IMR-90 (cell line): ENCODE measurements at regions not wholly inside any gene's neighbourhood (a gene's known extent, or its start where the extent isn't known, plus 50 kb on each side); places are given as distances from the start of the nearest gene placed in this dataset.
"Not testable (repeated sequence)": the region's sequence is repeated elsewhere in the genome, so short reads cannot be mapped to it uniquely, and the experiment has no call there.

Experiments used
- ATAC-seq: fragments of 200-7000 bp; cut with Tn5 transposase; 2 replicates; pipeline ENCODE4 v1.9.1; 2020; ENCODE audit warnings: low read depth, mild to moderate bottlenecking, moderate library complexity
- BruUV-seq: library from RNA; stranded (reverse); fragments of 400-500 nt; replicated peaks from 2 replicates; lab custom pipeline; 2021; lab: Mats Ljungman, UMichigan
- CTCF ChIA-PET: fragments of 300-600 bp; formaldehyde crosslinking; extraction: SDS; loops from one replicate; lab custom pipeline; 2021; ENCODE audit warnings: antibody characterized with exemption; lab: Yijun Ruan, JAX
- POLR2A ChIA-PET: fragments of 300-600 bp; sonication (Branson Sonifier 250); formaldehyde crosslinking; loops from one replicate; lab custom pipeline; 2022; ENCODE audit warnings: antibody characterized with exemption; ENCODE audit not compliant: unreplicated experiment; lab: Charles Lee
- DNase-seq: peaks from one replicate; pipeline ENCODE4 v3.0.0; 2013
- H2AFZ ChIP-seq: replicated peaks from 2 replicates; pipeline ENCODE3; 2013; ENCODE audit warnings: low read length, mild to moderate bottlenecking; ENCODE audit not compliant: poor library complexity
- H2AK5ac ChIP-seq: 2 replicates; pipeline ENCODE4 v1.6.1; 2013; ENCODE audit warnings: low read depth, low read length, inconsistent platforms
- H2AK9ac ChIP-seq: replicated peaks from 2 replicates; pipeline ENCODE3; 2013; ENCODE audit warnings: mild to moderate bottlenecking, low read depth, low read length, moderate library complexity; ENCODE audit not compliant: poor library complexity
- H2BK120ac ChIP-seq: 2 replicates; pipeline ENCODE4 v1.6.1; 2013; ENCODE audit warnings: low read depth, low read length, inconsistent platforms
- H2BK15ac ChIP-seq: 3 replicates; pipeline ENCODE4 v1.6.1; 2013; ENCODE audit warnings: low read depth, low read length, inconsistent platforms
- H2BK20ac ChIP-seq: 2 replicates; pipeline ENCODE4 v1.6.1; 2013; ENCODE audit warnings: low read depth, mild to moderate bottlenecking, inconsistent platforms, low read length, moderate library complexity
- H2BK5ac ChIP-seq: 2 replicates; pipeline ENCODE4 v1.6.1; 2013; ENCODE audit warnings: mild to moderate bottlenecking, low read depth, low read length, inconsistent platforms; ENCODE audit not compliant: poor library complexity, severe bottlenecking
- H3K14ac ChIP-seq: replicated peaks from 2 replicates; pipeline ENCODE4 v1.6.1; 2013; ENCODE audit warnings: low read depth, low read length, inconsistent platforms
- H3K18ac ChIP-seq: 2 replicates; pipeline ENCODE4 v1.6.1; 2013; ENCODE audit warnings: low read depth, low read length, control low read depth
- H3K23ac ChIP-seq: 2 replicates; pipeline ENCODE4 v1.6.1; 2013; ENCODE audit warnings: low read depth, low read length, inconsistent platforms
- H3K27ac ChIP-seq: 2 replicates; pipeline ENCODE4 v1.5.1; 2013; ENCODE audit warnings: mild to moderate bottlenecking, control low read depth, low read length; ENCODE audit not compliant: insufficient read depth
- H3K27me3 ChIP-seq: 2 replicates; pipeline ENCODE4 v1.6.1; 2013; ENCODE audit warnings: low read length; ENCODE audit not compliant: control insufficient read depth, insufficient read depth
- H3K36me3 ChIP-seq: 2 replicates; pipeline ENCODE4 v1.6.1; 2013; ENCODE audit warnings: low read length, mixed read lengths; ENCODE audit not compliant: control insufficient read depth, insufficient read depth
- H3K4ac ChIP-seq: 2 replicates; pipeline ENCODE4 v1.6.1; 2013; ENCODE audit warnings: low read depth, low read length, inconsistent platforms
- H3K4me1 ChIP-seq: 2 replicates; pipeline ENCODE4 v1.6.1; 2013; ENCODE audit warnings: low read length, mixed read lengths; ENCODE audit not compliant: control insufficient read depth, insufficient read depth
- H3K4me2 ChIP-seq: 2 replicates; pipeline ENCODE4 v1.6.1; 2013; ENCODE audit warnings: low read depth, mild to moderate bottlenecking, control low read depth, low read length, moderate library complexity
- H3K4me3 ChIP-seq: 2 replicates; pipeline ENCODE4 v1.5.1; 2013; ENCODE audit warnings: low read depth, mild to moderate bottlenecking, control low read depth, low read length, moderate library complexity; ENCODE audit not compliant: insufficient read depth
- H3K56ac ChIP-seq: 2 replicates; pipeline ENCODE4 v1.6.1; 2013; ENCODE audit warnings: low read length, inconsistent platforms; ENCODE audit not compliant: insufficient read depth; ENCODE audit errors: extremely low read depth
- H3K79me1 ChIP-seq, 2 experiments: 2 replicates each; pipeline ENCODE4 v1.6.1; 2013; ENCODE audit warnings: low read length in 2 of 2, inconsistent platforms in 1 of 2, low read depth in 1 of 2
- H3K9ac ChIP-seq: 2 replicates; pipeline ENCODE4 v1.6.1; 2013; ENCODE audit warnings: low read depth, low read length, control low read depth
- H3K9me1 ChIP-seq: 2 replicates; pipeline ENCODE4 v1.6.1; 2013; ENCODE audit warnings: low read length, inconsistent platforms; ENCODE audit not compliant: insufficient read depth
- H3K9me3 ChIP-seq: 2 replicates; pipeline ENCODE4 v1.6.1; 2013; ENCODE audit warnings: low read length; ENCODE audit not compliant: control insufficient read depth, insufficient read depth
- H4K20me1 ChIP-seq: 2 replicates; pipeline ENCODE4 v1.6.1; 2013; ENCODE audit warnings: low read length, inconsistent platforms; ENCODE audit not compliant: insufficient read depth
- H4K5ac ChIP-seq: 2 replicates; pipeline ENCODE4 v1.6.1; 2013; ENCODE audit warnings: mild to moderate bottlenecking, low read depth, low read length, control low read depth
- H4K8ac ChIP-seq, 2 experiments: 2 replicates each; pipeline ENCODE4 v1.6.1; 2013; ENCODE audit warnings: low read depth in 2 of 2, low read length in 2 of 2, control low read depth in 1 of 2, inconsistent platforms in 1 of 2
- H4K91ac ChIP-seq: 2 replicates; pipeline ENCODE4 v1.6.1; 2013; ENCODE audit warnings: low read depth, low read length, inconsistent platforms; ENCODE audit not compliant: insufficient read depth
- WGBS, 2 experiments: methylation state at CpG; one replicate each; pipeline versions ENCODE4 v1.1.5 to v1.1.7; 2013; ENCODE audit warnings: missing lambda C conversion rate in 2 of 2; ENCODE audit not compliant: insufficient read length in 1 of 2; ENCODE audit errors: extremely low coverage in 2 of 2; 5-methylcytosine and 5-hydroxymethylcytosine counted together
- dilution Hi-C: fragments of 300-500 bp; cut with HindIII; formaldehyde crosslinking; loops from one replicate; pipeline ENCODE4 v1.14.3; 2018; ENCODE audit warnings: low sequenced_read_pairs; ENCODE audit not compliant: unreplicated experiment
- in situ Hi-C: fragments of 300-500 bp; cut with MboI; formaldehyde crosslinking; loops from 3 replicates; pipeline ENCODE4 v1.14.3; 2019; ENCODE audit warnings: low sequenced_read_pairs, inconsistent platforms, mixed read lengths
- intact Hi-C: fragments of 100-400 bp; cut with micrococcal nuclease; formaldehyde crosslinking; loops from 2 replicates; pipeline ENCODE4 v1.10.0; 2022

DNA sequence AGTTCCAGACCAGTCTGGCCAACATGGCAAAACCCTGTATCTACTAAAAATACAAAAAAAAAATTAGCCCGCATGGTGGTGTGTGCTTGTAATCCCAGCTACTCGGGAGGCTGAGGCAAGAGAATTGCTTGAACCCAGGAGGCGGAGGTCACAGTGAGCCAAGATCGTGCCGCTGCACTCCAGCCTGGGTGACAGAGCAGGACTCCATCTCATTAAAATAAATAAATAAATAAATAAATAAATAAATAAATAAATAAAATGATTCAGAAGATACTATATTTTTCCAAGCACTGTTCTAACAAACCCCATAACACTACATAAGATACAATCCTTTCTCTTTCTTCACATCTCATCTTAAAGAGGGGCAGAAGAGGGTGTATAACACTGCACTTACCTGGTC lies 100.9 kb upstream of the SESTD1 start:
- H2AK5ac ChIP-seq, H2BK120ac ChIP-seq, H3K4me1 ChIP-seq, H3K4me2 ChIP-seq, H3K9ac ChIP-seq, H2AFZ ChIP-seq, DNase-seq, H2BK15ac ChIP-seq, H3K4ac ChIP-seq, H3K56ac ChIP-seq, BruUV-seq, CTCF ChIA-PET, H3K27me3 ChIP-seq, H3K79me1 ChIP-seq, H3K27ac ChIP-seq, ATAC-seq, H3K23ac ChIP-seq, H3K4me3 ChIP-seq, H4K5ac ChIP-seq, dilution Hi-C loops, H2BK5ac ChIP-seq, intact Hi-C loops, H3K9me1 ChIP-seq, POLR2A ChIA-PET, H4K20me1 ChIP-seq, H4K8ac ChIP-seq, H2AK9ac ChIP-seq, H3K36me3 ChIP-seq, in situ Hi-C loops, H3K9me3 ChIP-seq, H2BK20ac ChIP-seq, H4K91ac ChIP-seq, H3K18ac ChIP-seq, H3K14ac ChIP-seq: not testable (repeated sequence)
- no CpG with 5 or more reads among the region's 5 CpGs for WGBS, 2 experiments
